Tibial artery (tissue), 4 donors: ENCODE measurements at regions not wholly inside any gene's neighbourhood (a gene's known extent, or its start where the extent isn't known, plus 50 kb on each side); places are given as distances from the start of the nearest gene placed in this dataset.
"Not testable (repeated sequence)": the region's sequence is repeated elsewhere in the genome, so short reads cannot be mapped to it uniquely, and the experiment has no call there.

Source experiments
- DNase-seq, 2 donors: peaks; one replicate each; pipeline ENCODE4 v3.0.0-alpha.2; 2019
- H3K27ac ChIP-seq, 2 donors: fragments of 200-600 bp; sonication (generic) in 1 of 2; 1 replicate in 1 of 2; 2 replicates in 1 of 2; pipeline ENCODE4 v1.5.1; 2018 to 2019; ENCODE audit warnings: mild to moderate bottlenecking in 1 of 2
- H3K27me3 ChIP-seq, 2 donors: fragments of 200-600 bp; sonication (generic) in 1 of 2; one replicate each; pipeline versions ENCODE4 v1.5.1 to v1.6.0; 2016 to 2019
- H3K36me3 ChIP-seq, 3 donors: fragments of 200-600 bp; sonication (generic) in 2 of 3; one replicate each; pipeline ENCODE4 v1.5.1; 2016 to 2019; ENCODE audit warnings: mild to moderate bottlenecking in 2 of 3
- H3K4me1 ChIP-seq, 4 donors: fragments of 200-600 bp; sonication (generic) in 2 of 4; 1 replicate in 3 of 4; 2 replicates in 1 of 4; pipeline ENCODE4 v1.5.1; 2016 to 2019
- H3K4me3 ChIP-seq, 2 donors: fragments of 200-600 bp; sonication (generic) in 1 of 2; 1 replicate in 1 of 2; 2 replicates in 1 of 2; pipeline ENCODE4 v1.5.1; 2018 to 2019; ENCODE audit warnings: mild to moderate bottlenecking in 2 of 2
- H3K9me3 ChIP-seq, 3 donors: fragments of 200-600 bp; sonication (generic) in 1 of 3; one replicate each; pipeline ENCODE4 v1.5.1; 2016 to 2019
- CTCF ChIP-seq, 2 experiments: fragments of 200-600 bp in 1 of 2; fragments of 450-650 bp in 1 of 2; IDR thresholded peaks; one replicate each; pipeline ENCODE4 v1.5.1; 2017 to 2019; ENCODE audit warnings: antibody characterized with exemption in 2 of 2, mild to moderate bottlenecking in 1 of 2, moderate library complexity in 1 of 2
- intact Hi-C: fragments of 100-400 bp; cut with DNase I; formaldehyde crosslinking; loops from one replicate; pipeline ENCODE4 v1.15.0; 2023; ENCODE audit warnings: low total_unique reads

- no peaks in the 10 kb centered on the region for H3K9me3 ChIP-seq
- no peak overlapping the region for H3K27ac ChIP-seq
- no peak for TF ChIP-seq CTCF (IDR thresholded peaks at IDR 0.05)
- H3K4me3 ChIP-seq, result no peak overlapping the region
- no peaks in the 10 kb centered on the region for H3K27me3 ChIP-seq
- intact Hi-C loops, result no loop called here
- DNase-seq, result no peak
- no peaks in the 10 kb centered on the region for H3K36me3 ChIP-seq
- no peaks in the 10 kb centered on the region for H3K4me1 ChIP-seq
Measured at GRCh38 chr11:121999651-122000050, 116.4 kb downstream of the BLID start.

- intact Hi-C loops, result no loop called here
- Histone ChIP-seq H3K36me3 (no peaks in the 10 kb centered on the region), H3K9me3 (no peaks in the 10 kb centered on the region), H3K27ac (no peak overlapping the region), H3K4me1 (no peaks in the 10 kb centered on the region), H3K27me3 (no peaks in the 10 kb centered on the region), H3K4me3 (no peak overlapping the region)
- DNase-seq, result no peak
- no peak for TF ChIP-seq CTCF (IDR thresholded peaks at IDR 0.05)
Measured at GRCh38 chr11:121996574-121996973, 119.4 kb downstream of the BLID start.

GRCh38 chr11:121983901-121984300 is 132.1 kb downstream of the BLID start:
- Histone ChIP-seq H3K27me3 (no peaks in the 10 kb centered on the region), H3K36me3 (no peaks in the 10 kb centered on the region), H3K4me3 (no peak overlapping the region), H3K4me1 (no peaks in the 10 kb centered on the region), H3K27ac (no peak overlapping the region), H3K9me3 (no peaks in the 10 kb centered on the region)
- intact Hi-C loops, result no loop called here
- no peak for TF ChIP-seq CTCF (IDR thresholded peaks at IDR 0.05)
- DNase-seq, result no peak

- H3K4me3 ChIP-seq, DNase-seq, H3K4me1 ChIP-seq, H3K9me3 ChIP-seq, H3K27me3 ChIP-seq, H3K36me3 ChIP-seq, H3K27ac ChIP-seq, intact Hi-C loops: not testable (repeated sequence)
Measured at GRCh38 chr11:121977914-121978313, 138.1 kb downstream of the BLID start.

- Histone ChIP-seq H3K27ac (no peak overlapping the region), H3K9me3 (no peaks in the 10 kb centered on the region), H3K36me3 (no peaks in the 10 kb centered on the region), H3K27me3 (no peaks in the 10 kb centered on the region), H3K4me1 (no peaks in the 10 kb centered on the region), H3K4me3 (no peak overlapping the region)
- TF ChIP-seq CTCF (IDR thresholded peaks at IDR 0.05), result no peak
- no peak for DNase-seq
- intact Hi-C loops, result no loop called here
Measured at GRCh38 chr11:121968638-121969037, 147.4 kb downstream of the BLID start.

GRCh38 chr11:121967131-121967704 is 148.8 kb downstream of the BLID start:
- H3K9me3 ChIP-seq, result no peaks in the 10 kb centered on the region
- peaks cover 0 to 3% (median 0%) of the 10 kb centered on the region in 4 donors for H3K4me1 ChIP-seq
- no peak for TF ChIP-seq CTCF (IDR thresholded peaks at IDR 0.05)
- no peak overlapping the region for H3K27ac ChIP-seq
- H3K27me3 ChIP-seq, result no peaks in the 10 kb centered on the region
- no peak for DNase-seq
- H3K36me3 ChIP-seq, result no peaks in the 10 kb centered on the region
- H3K4me3 ChIP-seq, result no peak overlapping the region
- intact Hi-C loops, result no loop called here
